Peyer's patch (tissue), 4 donors: ENCODE measurements at regions not wholly inside any gene's neighbourhood (a gene's known extent, or its start where the extent isn't known, plus 50 kb on each side); places are given as distances from the start of the nearest gene placed in this dataset.
A peak's percentile ranks its signal among the peaks of the same experiment; 100 is the strongest.

Source experiments
- DNase-seq, 3 donors: peaks; one replicate each; pipeline ENCODE4 v3.0.0-alpha.2; 2017 to 2019
- H3K27ac ChIP-seq, 4 donors: fragments of 200-600 bp; sonication (generic); one replicate each; pipeline ENCODE4 v1.5.1; 2016 to 2019
- H3K27me3 ChIP-seq, 2 donors: fragments of 200-600 bp; sonication (generic); one replicate each; pipeline ENCODE4 v1.5.1; 2019
- H3K36me3 ChIP-seq, 3 donors: fragments of 200-600 bp; sonication (generic); one replicate each; pipeline ENCODE4 v1.5.1; 2016 to 2019
- H3K4me1 ChIP-seq, 4 donors: fragments of 200-600 bp; sonication (generic); one replicate each; pipeline ENCODE4 v1.5.1; 2016 to 2019
- H3K4me3 ChIP-seq, 4 donors: fragments of 200-600 bp; sonication (generic); 1 replicate in 3 of 4; 2 replicates in 1 of 4; pipeline ENCODE4 v1.5.1; 2016 to 2019; ENCODE audit warnings: mild to moderate bottlenecking in 1 of 4
- H3K9me3 ChIP-seq, 4 donors: fragments of 200-600 bp; sonication (generic); one replicate each; pipeline ENCODE4 v1.5.1; 2016 to 2019; ENCODE audit warnings: mild to moderate bottlenecking in 1 of 4
- CTCF ChIP-seq, 6 experiments: fragments of 450-650 bp in 4 of 6; fragments of 200-600 bp in 2 of 6; sonication (generic) in 1 of 6; IDR thresholded peaks; one replicate each; pipeline ENCODE4 v1.5.1; 2017 to 2019; ENCODE audit warnings: antibody characterized with exemption in 6 of 6, mild to moderate bottlenecking in 3 of 6, moderate library complexity in 1 of 6
- POLR2A ChIP-seq, 2 donors: fragments of 450-650 bp; IDR thresholded peaks; one replicate each; pipeline ENCODE4 v1.5.1; 2017; ENCODE audit warnings: antibody characterized with exemption in 2 of 2, mild to moderate bottlenecking in 2 of 2, moderate library complexity in 2 of 2

- Histone ChIP-seq H3K4me3 (no peak overlapping the region), H3K9me3 (no peaks in the 10 kb centered on the region), H3K27me3 (no peaks in the 10 kb centered on the region), H3K36me3 (no peaks in the 10 kb centered on the region), H3K27ac (no peak overlapping the region), H3K4me1 (peaks cover 0 to 13% (median 2%) of the 10 kb centered on the region in 4 donors)
- no peak for TF ChIP-seq POLR2A (IDR thresholded peaks at IDR 0.05)
- no peak for TF ChIP-seq CTCF (IDR thresholded peaks at IDR 0.05)
- peak in 1 of 3 donors; percentile 56 for DNase-seq
Observed at GRCh38 chr7:22563032-22563501, 63.1 kb upstream of the STEAP1B start.

GRCh38 chr7:22561895-22562593 is 62.1 kb upstream of the STEAP1B start:
- H3K4me1 ChIP-seq, result peaks cover 0 to 13% (median 2%) of the 10 kb centered on the region in 4 donors
- DNase-seq, result no peak
- no peaks in the 10 kb centered on the region for H3K27me3 ChIP-seq
- no peaks in the 10 kb centered on the region for H3K36me3 ChIP-seq
- no peak overlapping the region for H3K4me3 ChIP-seq
- H3K27ac ChIP-seq, result peak overlapping the region in 1 of 4 donors; percentile 1
- no peaks in the 10 kb centered on the region for H3K9me3 ChIP-seq
- TF ChIP-seq CTCF (IDR thresholded peaks at IDR 0.05), result no peak
- no peak for TF ChIP-seq POLR2A (IDR thresholded peaks at IDR 0.05)

GRCh38 chr7:22561321-22561811 is 61.4 kb upstream of the STEAP1B start:
- H3K36me3 ChIP-seq, result no peaks in the 10 kb centered on the region
- peak in 1 of 3 donors; percentile 68 for DNase-seq
- H3K27ac ChIP-seq, result peak overlapping the region in 1 of 4 donors; percentile 1
- no peaks in the 10 kb centered on the region for H3K27me3 ChIP-seq
- no peaks in the 10 kb centered on the region for H3K9me3 ChIP-seq
- H3K4me3 ChIP-seq, result no peak overlapping the region
- no peak for TF ChIP-seq POLR2A (IDR thresholded peaks at IDR 0.05)
- TF ChIP-seq CTCF (IDR thresholded peaks at IDR 0.05), result no peak
- H3K4me1 ChIP-seq, result peaks cover 0 to 13% (median 2%) of the 10 kb centered on the region in 4 donors

GRCh38 chr7:22559829-22560489 is 60.0 kb upstream of the STEAP1B start:
- Histone ChIP-seq H3K4me3 (no peak overlapping the region), H3K9me3 (no peaks in the 10 kb centered on the region), H3K27ac (no peak overlapping the region), H3K4me1 (peaks cover 0 to 2% (median 0%) of the 10 kb centered on the region in 4 donors), H3K27me3 (no peaks in the 10 kb centered on the region), H3K36me3 (no peaks in the 10 kb centered on the region)
- DNase-seq, result peak in 2 of 3 donors; percentile 71 to 82
- TF ChIP-seq POLR2A (IDR thresholded peaks at IDR 0.05) (no peak), CTCF (IDR thresholded peaks at IDR 0.05) (peak; percentile 66 to 89 (median 79))

- Histone ChIP-seq H3K4me1 (no peaks in the 10 kb centered on the region), H3K27me3 (no peaks in the 10 kb centered on the region), H3K36me3 (no peaks in the 10 kb centered on the region), H3K9me3 (no peaks in the 10 kb centered on the region), H3K4me3 (no peak overlapping the region), H3K27ac (no peak overlapping the region)
- no peak for DNase-seq
- TF ChIP-seq CTCF (IDR thresholded peaks at IDR 0.05) (no peak), POLR2A (IDR thresholded peaks at IDR 0.05) (no peak)
Observed at GRCh38 chr7:22557167-22557566, 57.2 kb upstream of the STEAP1B start.
